ENCODE measurements at regions not wholly inside any gene's neighbourhood (a gene's known extent, or its start where the extent isn't known, plus 50 kb on each side); places are given as distances from the start of the nearest gene placed in this dataset.

- no peak for DNase-seq
- CTCF ChIA-PET, result no interaction called here
- no peak overlapping the region for H3K27ac Mint-ChIP-seq
- peaks cover 10% of the 10 kb centered on the region for H3K9me3 Mint-ChIP-seq
- no peaks in the 10 kb centered on the region for H3K27me3 Mint-ChIP-seq
- H3K4me1 Mint-ChIP-seq (ENCODE audit: low read depth), result no peaks in the 10 kb centered on the region
- POLR2A ChIA-PET, result no interaction called here
- H3K4me3 Mint-ChIP-seq, result no peak overlapping the region
- no peaks in the 10 kb centered on the region for H3K36me3 Mint-ChIP-seq
- intact Hi-C loops (cut with micrococcal nuclease), result no loop called here
Observed at GRCh38 chr2:59694176-59694575, 859.3 kb downstream of the BCL11A start.

GRCh38 chr2:59693231-59693959 lies 860.1 kb downstream of the BCL11A start:
- intact Hi-C loops (cut with micrococcal nuclease), result no loop called here
- ChIA-PET POLR2A (no interaction called here), CTCF (no interaction called here)

GRCh38 chr2:59691518-59692190 lies 861.8 kb downstream of the BCL11A start:
- H3K4me3 Mint-ChIP-seq, result no peak overlapping the region
- H3K4me1 Mint-ChIP-seq (ENCODE audit: low read depth), result no peaks in the 10 kb centered on the region
- H3K9me3 Mint-ChIP-seq, result peaks cover 13% of the 10 kb centered on the region
- ChIA-PET CTCF (no interaction called here), POLR2A (no interaction called here)
- no peaks in the 10 kb centered on the region for H3K27me3 Mint-ChIP-seq
- no peak for DNase-seq
- H3K36me3 Mint-ChIP-seq, result no peaks in the 10 kb centered on the region
- no peak overlapping the region for H3K27ac Mint-ChIP-seq
- intact Hi-C loops (cut with micrococcal nuclease), result no loop called here

More at GRCh38 chr2:59693231-59693959, 860.1 kb downstream of the BCL11A start:
- Mint-ChIP-seq H3K4me1 (ENCODE audit: low read depth) (no peaks in the 10 kb centered on the region), H3K27me3 (no peaks in the 10 kb centered on the region), H3K4me3 (no peak overlapping the region), H3K36me3 (no peaks in the 10 kb centered on the region), H3K9me3 (peaks cover 10% of the 10 kb centered on the region), H3K27ac (no peak overlapping the region)
- DNase-seq, result no peak

DNA sequence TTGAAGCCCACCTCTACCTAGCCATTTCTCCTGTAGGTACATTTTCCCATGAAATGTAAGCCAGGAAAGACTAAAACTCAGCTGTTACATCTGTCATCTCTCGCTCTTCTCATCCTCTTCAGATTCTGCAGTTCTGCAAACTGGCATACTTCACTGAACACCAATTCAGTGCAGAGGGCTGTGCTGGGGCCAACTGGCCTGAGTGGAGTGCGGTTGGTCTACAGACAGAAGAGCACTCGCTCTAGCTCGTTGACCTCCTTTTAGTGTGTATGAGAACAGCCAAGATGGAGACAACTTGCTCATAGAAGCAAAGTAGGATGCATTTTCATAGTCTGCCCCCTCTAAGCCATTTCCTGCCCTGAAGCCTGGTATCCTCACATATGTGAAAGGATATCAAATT lies 862.6 kb downstream of the BCL11A start:
- H3K27me3 Mint-ChIP-seq, result no peaks in the 10 kb centered on the region
- H3K27ac Mint-ChIP-seq, result no peak overlapping the region
- POLR2A ChIA-PET, result no interaction called here
- CTCF ChIA-PET, result no interaction called here
- intact Hi-C loops (cut with micrococcal nuclease), result no loop called here
- no peak overlapping the region for H3K4me3 Mint-ChIP-seq
- no peak for DNase-seq
- peaks cover 13% of the 10 kb centered on the region for H3K9me3 Mint-ChIP-seq
- no peaks in the 10 kb centered on the region for H3K4me1 Mint-ChIP-seq (ENCODE audit: low read depth)
- H3K36me3 Mint-ChIP-seq, result no peaks in the 10 kb centered on the region

DNA sequence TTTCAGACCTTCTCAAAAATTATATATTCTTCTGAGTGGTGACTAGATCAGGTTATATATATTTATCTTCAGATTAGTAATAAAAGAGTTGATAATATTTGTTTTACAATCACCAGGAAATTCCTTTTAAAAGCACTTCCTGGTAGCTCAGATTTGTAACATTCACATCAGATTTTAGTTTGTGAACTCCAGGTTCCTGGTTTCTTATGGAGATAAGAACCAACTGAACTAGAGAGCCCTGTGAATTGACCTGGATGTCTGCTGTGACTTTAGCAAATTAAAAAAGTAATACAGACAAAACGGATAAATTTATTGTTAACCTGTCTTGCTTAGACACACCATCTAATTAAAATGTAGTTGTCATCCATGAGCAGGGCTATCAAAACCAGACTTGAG lies 868.7 kb downstream of the BCL11A start:
- intact Hi-C loops (cut with micrococcal nuclease), result no loop called here
- Mint-ChIP-seq H3K4me1 (ENCODE audit: low read depth) (no peaks in the 10 kb centered on the region), H3K27ac (no peak overlapping the region), H3K27me3 (no peaks in the 10 kb centered on the region), H3K9me3 (peaks cover 13% of the 10 kb centered on the region), H3K4me3 (no peak overlapping the region), H3K36me3 (no peaks in the 10 kb centered on the region)
- CTCF ChIA-PET, result no interaction called here
- DNase-seq, result no peak
- POLR2A ChIA-PET, result no interaction called here

DNA sequence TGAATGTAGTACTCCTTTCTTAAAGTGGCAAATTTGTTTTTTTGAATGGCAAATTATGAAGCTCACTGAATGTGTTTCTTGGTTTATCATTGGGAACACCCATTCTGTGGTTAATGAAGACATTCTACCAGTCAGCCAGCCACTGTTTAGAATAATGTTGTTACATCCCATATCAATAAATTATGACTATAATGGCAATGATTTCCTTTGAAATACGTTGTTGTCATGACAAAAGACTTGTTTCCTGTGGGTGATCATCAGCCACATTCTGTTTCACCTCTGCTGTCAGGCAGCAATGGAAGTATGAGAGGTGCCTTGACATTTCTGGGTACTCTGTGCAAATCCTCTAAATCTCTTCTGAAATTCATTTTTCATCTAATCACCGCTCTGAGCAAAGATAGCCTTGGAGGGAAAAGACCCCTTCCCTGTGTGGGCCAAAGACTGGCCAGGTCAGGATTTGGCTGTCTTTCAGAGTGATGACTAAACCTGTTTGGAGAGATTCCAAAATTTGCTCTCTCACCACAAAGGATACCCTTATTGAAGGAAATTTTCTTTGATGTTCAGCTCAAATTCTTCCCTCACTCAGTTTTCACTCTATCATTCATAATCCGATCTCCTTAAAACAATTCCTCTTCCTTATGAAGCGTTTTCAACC lies 869.2 kb downstream of the BCL11A start:
- Mint-ChIP-seq H3K27me3 (no peaks in the 10 kb centered on the region), H3K27ac (no peak overlapping the region), H3K36me3 (no peaks in the 10 kb centered on the region), H3K4me1 (ENCODE audit: low read depth) (no peaks in the 10 kb centered on the region), H3K9me3 (peaks cover 13% of the 10 kb centered on the region), H3K4me3 (no peak overlapping the region)
- ChIA-PET POLR2A (no interaction called here), CTCF (no interaction called here)
- DNase-seq, result no peak
- intact Hi-C loops (cut with micrococcal nuclease), result no loop called here

DNA sequence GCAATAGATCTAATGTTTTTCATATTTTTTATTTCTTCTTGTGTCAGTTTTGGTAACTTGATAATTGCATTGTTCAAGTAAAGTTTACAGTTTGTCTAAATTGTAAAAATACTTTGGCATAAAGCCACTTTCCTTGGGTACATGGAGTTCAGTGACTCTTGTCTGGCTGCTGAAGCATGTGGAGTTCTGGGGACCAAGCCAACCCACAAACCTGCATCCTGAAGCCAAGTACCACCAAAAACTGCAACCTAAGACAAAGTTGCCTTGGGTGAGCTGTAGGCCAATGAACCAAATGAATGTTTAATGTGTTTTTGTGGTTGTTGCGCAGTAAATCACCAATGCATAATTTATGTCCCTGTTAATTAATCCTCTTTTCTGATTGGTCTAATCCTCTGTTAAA lies 872.6 kb downstream of the BCL11A start:
- peaks cover 9% of the 10 kb centered on the region for H3K9me3 Mint-ChIP-seq
- no peak for DNase-seq
- H3K36me3 Mint-ChIP-seq, result no peaks in the 10 kb centered on the region
- no peak overlapping the region for H3K4me3 Mint-ChIP-seq
- H3K27ac Mint-ChIP-seq, result no peak overlapping the region
- ChIA-PET CTCF (no interaction called here), POLR2A (no interaction called here)
- H3K4me1 Mint-ChIP-seq (ENCODE audit: low read depth), result no peaks in the 10 kb centered on the region
- H3K27me3 Mint-ChIP-seq, result no peaks in the 10 kb centered on the region
- intact Hi-C loops (cut with micrococcal nuclease), result no loop called here

DNA sequence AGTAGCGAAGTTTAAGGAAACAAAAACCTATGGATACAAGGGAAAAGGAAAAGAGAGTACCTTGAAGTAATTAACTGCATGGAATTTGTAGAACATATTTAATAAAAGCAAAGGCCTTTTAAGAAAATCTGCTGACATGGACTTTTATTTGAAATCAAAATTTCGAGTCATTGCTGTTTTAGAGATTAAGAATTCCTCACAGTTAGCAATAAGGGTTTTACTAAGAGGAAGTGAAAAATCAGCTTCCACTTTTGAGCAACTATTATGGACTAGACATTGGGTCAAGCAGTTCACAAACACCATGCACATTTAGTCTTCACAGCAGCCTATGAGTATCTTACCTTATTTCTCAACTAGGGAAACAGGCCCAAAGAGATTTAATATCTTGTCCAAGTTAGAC lies 876.3 kb downstream of the BCL11A start:
- Mint-ChIP-seq H3K36me3 (no peaks in the 10 kb centered on the region), H3K27me3 (no peaks in the 10 kb centered on the region), H3K4me3 (no peak overlapping the region), H3K9me3 (peaks cover 3% of the 10 kb centered on the region), H3K27ac (no peak overlapping the region), H3K4me1 (ENCODE audit: low read depth) (no peaks in the 10 kb centered on the region)
- CTCF ChIA-PET, result no interaction called here
- intact Hi-C loops (cut with micrococcal nuclease), result no loop called here
- no peak for DNase-seq
- POLR2A ChIA-PET, result no interaction called here

DNA sequence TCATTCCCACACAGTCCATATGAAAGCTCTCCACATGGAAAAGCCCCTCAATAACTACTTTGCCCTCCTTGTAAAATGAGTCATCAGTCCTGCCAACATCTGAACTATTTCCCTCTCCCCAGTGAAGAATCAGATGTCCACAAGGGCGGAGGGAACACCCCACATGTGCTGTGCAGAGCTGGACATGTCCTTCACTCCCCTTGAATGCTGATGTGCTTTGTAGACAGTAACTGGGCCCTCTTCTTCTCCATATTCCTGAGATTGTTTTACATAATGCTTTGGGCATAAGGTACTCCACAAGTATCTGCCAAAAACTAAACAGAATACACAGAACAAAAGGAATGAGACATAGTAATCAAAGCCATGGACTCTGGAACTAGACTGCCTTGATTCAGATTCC lies 879.4 kb downstream of the BCL11A start:
- intact Hi-C loops (cut with micrococcal nuclease), result no loop called here
- Mint-ChIP-seq H3K9me3 (no peaks in the 10 kb centered on the region), H3K27me3 (no peaks in the 10 kb centered on the region), H3K36me3 (no peaks in the 10 kb centered on the region), H3K4me3 (no peak overlapping the region), H3K27ac (no peak overlapping the region), H3K4me1 (ENCODE audit: low read depth) (no peaks in the 10 kb centered on the region)
- DNase-seq, result no peak
- POLR2A ChIA-PET, result no interaction called here
- CTCF ChIA-PET, result no interaction called here

DNA sequence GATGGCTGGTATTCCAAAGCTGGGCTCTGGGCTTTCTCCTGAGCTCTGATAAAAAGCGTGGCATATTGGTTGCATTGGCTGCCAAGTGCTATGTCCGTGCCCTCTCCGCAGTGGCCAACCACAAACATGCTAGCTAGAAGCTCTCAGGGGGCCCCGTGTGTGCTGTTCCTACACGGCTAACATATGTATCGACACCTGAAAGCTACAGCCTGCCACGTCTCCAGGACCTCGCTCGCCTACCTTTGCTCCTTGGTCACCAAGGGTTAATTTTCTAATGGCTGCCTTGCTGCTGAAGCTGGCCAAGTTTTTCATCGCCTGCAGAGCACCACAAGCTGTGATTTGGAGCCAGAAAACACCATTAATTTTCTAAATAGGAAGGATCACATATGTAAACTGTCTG lies 888.4 kb downstream of the BCL11A start:
- no peak overlapping the region for H3K4me3 Mint-ChIP-seq
- no peak overlapping the region for H3K27ac Mint-ChIP-seq
- intact Hi-C loops (cut with micrococcal nuclease), result no loop called here
- DNase-seq, result no peak
- H3K27me3 Mint-ChIP-seq, result no peaks in the 10 kb centered on the region
- no peaks in the 10 kb centered on the region for H3K36me3 Mint-ChIP-seq
- no peaks in the 10 kb centered on the region for H3K9me3 Mint-ChIP-seq
- ChIA-PET CTCF (no interaction called here), POLR2A (no interaction called here)
- no peaks in the 10 kb centered on the region for H3K4me1 Mint-ChIP-seq (ENCODE audit: low read depth)

DNA sequence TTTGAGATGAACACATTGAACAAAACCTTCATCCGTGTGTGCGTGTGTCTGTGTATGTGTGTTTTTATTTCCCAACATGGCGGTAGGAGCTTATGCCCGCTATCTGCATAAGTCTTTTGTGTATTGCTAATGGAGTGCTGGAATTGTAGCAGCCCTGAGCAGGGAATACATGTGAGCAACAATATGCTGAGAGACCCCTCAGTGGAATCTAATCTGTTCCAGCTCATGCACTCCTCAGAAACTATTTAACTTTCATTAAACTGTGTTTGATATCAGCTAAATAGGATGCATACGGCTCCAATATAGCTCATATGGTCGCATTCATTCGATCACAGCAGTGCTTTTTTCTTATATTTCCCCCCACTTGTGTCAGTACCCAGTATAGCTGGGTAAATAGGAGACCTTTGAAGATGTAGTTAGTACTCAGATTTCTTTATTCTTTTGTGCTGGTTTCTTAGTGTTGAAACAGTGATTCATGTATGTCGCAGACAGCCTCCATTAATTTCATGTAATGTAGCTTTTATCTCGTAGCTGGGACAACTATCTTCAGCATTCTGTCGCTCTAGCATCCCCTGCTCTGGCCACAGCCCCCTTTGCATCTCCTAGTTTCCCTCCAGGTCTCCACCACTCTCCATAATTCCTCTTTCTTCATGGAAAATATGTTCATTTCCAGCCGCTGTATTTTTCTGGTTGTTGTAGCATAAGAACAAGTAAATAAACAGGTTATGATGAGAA lies 891.2 kb downstream of the BCL11A start:
- H3K9me3 Mint-ChIP-seq, result no peaks in the 10 kb centered on the region
- no peaks in the 10 kb centered on the region for H3K27me3 Mint-ChIP-seq
- H3K27ac Mint-ChIP-seq, result no peak overlapping the region
- no peaks in the 10 kb centered on the region for H3K36me3 Mint-ChIP-seq
- ChIA-PET CTCF (no interaction called here), POLR2A (no interaction called here)
- DNase-seq, result no peak
- H3K4me3 Mint-ChIP-seq, result no peak overlapping the region
- intact Hi-C loops (cut with micrococcal nuclease), result no loop called here
- H3K4me1 Mint-ChIP-seq (ENCODE audit: low read depth), result no peaks in the 10 kb centered on the region

GRCh38 chr2:59660262-59660661 lies 893.2 kb downstream of the BCL11A start:
- Mint-ChIP-seq H3K27ac (no peak overlapping the region), H3K4me1 (ENCODE audit: low read depth) (no peaks in the 10 kb centered on the region), H3K27me3 (no peaks in the 10 kb centered on the region), H3K4me3 (no peak overlapping the region), H3K9me3 (no peaks in the 10 kb centered on the region), H3K36me3 (no peaks in the 10 kb centered on the region)
- no peak for DNase-seq
- intact Hi-C loops (cut with micrococcal nuclease), result no loop called here
- ChIA-PET POLR2A (no interaction called here), CTCF (no interaction called here)
